Right forelimb (tissue), 1 donor: ENCODE measurements at regions not wholly inside any gene's neighbourhood (a gene's known extent, or its start where the extent isn't known, plus 50 kb on each side); places are given as distances from the start of the nearest gene placed in this dataset.

Experiments used
- DNase-seq: peaks from one replicate; pipeline ENCODE4 v3.0.0-alpha.2; 2018

- no peak for DNase-seq
These were observed 466.2 kb downstream of the ENC1 start for GRCh38 chr5:74174366-74174765.

- no peak for DNase-seq
These were observed 466.9 kb downstream of the ENC1 start for GRCh38 chr5:74173665-74174064.

GRCh38 chr5:74173241-74173640 lies 467.3 kb downstream of the ENC1 start:
- no peak for DNase-seq

- no peak for DNase-seq
These were observed 470.8 kb downstream of the ENC1 start for GRCh38 chr5:74169701-74170100.

DNA sequence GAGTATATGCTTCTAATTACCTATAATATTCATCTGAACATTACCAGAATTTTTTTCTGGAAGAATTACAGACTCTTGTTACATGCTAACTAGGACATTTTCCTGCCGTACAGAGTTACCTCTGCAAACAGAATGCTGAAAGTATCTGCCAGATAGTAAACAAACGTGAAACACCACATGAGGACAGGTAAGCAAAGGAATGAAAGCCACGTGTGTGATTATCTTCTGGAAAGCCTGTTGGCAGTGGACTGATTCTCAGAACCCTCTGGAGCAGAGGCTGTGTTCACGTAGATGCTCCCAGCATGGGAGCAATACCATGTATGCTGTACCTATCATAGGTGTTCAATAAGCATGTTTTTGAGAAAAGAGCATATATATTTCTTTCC lies 472.6 kb downstream of the ENC1 start:
- no peak for DNase-seq

GRCh38 chr5:74167206-74167929 lies 473.2 kb downstream of the ENC1 start:
- no peak for DNase-seq

GRCh38 chr5:74166064-74166463 lies 474.5 kb downstream of the ENC1 start:
- DNase-seq: no peak

- DNase-seq: peak; percentile 70
These were observed 475.7 kb downstream of the ENC1 start for GRCh38 chr5:74164725-74165235.

DNA sequence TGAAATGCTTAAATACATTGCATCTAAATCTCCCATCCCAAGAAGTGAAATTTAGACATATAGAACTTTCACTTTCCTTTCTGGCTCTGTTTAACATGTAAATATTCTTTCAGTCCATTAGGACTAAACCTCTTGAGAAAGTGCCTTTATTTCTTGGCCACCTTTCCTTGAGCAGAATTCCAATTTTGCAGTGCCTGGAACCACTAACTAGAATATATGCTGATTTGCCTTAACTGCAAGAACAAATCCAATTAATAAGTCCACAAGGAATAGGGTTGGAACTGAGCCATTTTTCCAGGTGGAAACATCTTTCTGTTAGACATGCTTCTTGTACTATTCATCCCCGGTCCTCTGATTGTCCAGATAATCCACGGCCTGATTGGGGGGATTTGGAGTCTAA lies 478.0 kb downstream of the ENC1 start:
- DNase-seq: no peak

DNA sequence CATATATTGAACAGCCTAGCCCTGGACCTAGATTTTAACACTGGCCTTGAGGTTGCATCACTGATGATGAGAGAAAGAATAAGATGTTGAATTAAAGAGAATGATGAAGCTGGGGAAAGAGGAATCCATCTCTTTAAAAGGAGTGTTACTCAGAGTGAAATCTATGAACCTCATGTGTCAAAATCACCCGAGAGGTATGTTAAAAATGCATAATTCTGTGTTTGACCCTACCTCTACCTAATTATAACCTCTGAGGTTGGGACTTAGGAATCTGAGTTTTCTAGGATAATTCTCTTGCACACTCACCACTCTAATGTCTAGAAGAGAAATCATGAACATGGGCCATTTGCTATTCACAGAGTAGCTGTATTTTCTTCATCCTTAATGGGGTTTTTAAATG lies 479.4 kb downstream of the ENC1 start:
- no peak for DNase-seq

GRCh38 chr5:74156728-74157383 lies 483.7 kb downstream of the ENC1 start:
- no peak for DNase-seq

- DNase-seq: no peak
These were observed 485.0 kb downstream of the ENC1 start for GRCh38 chr5:74155501-74155900.

DNA sequence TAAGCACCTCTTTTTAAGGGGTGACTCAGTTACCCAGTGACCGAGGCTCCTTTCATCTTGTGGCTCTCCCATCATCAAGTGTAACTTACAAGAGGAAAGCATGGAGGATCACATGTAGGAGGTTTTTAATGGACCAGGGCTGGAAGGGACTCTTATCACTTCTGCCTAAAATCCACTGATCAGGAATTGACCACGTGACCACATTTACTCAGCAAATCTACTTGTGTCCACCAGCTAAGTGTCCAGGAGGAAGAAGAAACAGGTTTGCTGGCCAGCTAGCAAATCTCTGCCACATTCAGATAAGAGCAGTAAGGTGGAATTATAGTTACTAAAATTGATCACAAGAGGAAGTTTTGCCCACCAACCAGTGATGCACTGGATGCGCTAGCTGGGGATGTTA lies 486.0 kb downstream of the ENC1 start:
- DNase-seq: no peak

- DNase-seq: no peak
These were observed 487.2 kb downstream of the ENC1 start for GRCh38 chr5:74153255-74153790.

DNA sequence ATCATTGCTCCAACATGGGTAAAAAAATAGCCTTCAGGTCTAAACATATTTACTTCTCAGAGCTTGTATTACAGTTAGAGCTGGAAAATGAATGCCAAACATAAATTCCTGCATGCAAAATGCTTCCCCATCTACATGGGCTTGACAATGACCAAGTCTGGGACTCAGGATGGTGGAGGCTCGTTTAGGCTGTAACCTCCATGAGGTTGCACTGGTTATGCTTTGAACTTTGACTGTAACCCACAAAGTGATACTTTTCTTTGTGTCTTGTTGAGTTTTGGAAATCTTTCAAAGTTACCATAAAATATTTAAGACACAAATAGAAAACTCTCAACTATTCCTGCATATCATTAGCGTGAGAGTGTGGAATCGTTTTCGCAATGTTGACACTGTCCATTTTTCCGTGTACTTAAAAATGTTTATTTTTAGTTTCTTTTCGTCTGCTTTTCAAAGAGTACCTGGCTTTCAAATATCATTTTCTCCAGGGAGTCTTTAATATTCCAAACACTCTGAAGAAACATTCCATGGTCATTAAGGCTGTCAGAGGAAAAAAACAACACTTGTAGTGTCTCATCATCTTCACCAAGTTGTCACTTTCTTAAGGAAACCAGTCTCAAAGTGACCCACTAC lies 487.8 kb downstream of the ENC1 start:
- DNase-seq: no peak

- DNase-seq: no peak
These were observed 488.4 kb downstream of the ENC1 start for GRCh38 chr5:74152136-74152535.

DNA sequence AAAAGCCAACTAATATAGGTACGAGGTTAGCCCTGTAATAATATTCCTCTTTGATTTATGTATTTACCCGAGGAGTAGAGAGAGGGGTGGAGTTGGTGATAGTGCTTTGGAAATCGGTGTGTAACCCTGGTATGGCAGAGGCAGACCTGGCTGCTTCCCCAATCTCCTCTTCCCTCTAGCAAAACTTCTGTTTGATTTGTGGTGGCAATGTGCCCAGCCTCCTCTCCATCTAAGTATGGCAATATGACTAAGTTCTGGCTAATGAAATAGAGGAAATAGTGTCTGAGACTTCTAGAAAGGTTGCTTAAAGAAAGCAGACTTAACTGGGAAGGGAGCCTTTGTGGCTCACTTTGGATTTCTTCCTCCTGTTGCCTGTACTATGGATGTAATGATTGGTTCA lies 491.1 kb downstream of the ENC1 start:
- no peak for DNase-seq

DNA sequence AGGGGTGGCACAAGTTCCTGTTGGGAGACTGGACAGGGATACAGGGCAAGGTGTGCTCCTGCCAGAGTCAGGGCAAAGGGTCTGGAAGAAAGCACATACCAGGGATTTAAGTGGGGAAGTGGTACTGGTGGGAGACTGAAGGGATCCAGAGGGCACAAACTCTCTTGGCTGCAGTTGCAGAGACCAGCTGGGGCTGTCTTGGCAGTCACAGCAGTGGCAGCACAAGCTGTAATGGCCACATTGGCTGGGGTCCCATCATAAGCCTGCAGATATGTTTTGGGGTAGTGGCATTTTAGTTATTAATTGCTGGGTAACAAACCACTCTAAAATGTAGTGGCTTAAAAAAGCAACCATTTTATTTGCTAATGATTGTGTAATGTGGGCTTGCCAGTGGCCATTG lies 492.2 kb downstream of the ENC1 start:
- no peak for DNase-seq

DNA sequence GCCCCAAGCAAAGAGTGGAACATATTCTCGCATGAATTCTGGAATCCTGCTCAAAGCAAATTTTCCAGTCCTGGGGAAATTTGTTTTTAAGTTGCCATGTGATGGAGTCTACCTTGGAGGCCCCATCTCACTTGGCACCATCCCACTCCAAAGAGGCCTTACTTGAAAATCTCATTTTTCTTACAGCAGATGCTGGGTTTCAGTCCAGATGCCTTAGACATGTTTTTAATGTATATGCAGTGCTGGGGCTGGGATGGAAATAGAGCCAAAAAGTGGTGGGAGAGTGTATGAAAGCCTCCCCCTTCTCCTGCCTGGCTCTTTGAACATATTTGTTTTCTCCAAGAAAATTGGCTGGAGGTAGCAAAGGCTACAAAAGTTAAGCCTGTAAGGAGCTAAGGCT lies 493.7 kb downstream of the ENC1 start:
- peak; percentile 58 for DNase-seq

DNA sequence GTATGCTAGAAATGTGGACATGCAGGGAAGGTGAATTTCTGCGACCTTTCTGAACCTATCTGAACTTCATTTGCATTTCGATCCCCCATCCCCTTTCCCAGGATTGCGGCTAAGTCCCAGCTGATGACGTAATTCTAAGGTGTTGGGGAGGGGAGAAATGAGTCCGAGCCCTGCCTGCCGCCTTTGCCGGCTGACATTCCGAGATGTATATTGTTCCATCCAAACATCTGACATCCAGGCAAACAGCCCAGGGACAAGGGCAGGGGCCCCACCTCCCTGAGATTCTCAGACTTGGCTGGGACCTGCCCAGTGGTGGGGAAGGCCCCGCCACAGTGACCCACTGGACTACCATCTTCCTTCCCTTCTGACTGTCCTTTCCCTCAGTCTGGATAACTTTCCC lies 494.6 kb downstream of the ENC1 start:
- no peak for DNase-seq

DNA sequence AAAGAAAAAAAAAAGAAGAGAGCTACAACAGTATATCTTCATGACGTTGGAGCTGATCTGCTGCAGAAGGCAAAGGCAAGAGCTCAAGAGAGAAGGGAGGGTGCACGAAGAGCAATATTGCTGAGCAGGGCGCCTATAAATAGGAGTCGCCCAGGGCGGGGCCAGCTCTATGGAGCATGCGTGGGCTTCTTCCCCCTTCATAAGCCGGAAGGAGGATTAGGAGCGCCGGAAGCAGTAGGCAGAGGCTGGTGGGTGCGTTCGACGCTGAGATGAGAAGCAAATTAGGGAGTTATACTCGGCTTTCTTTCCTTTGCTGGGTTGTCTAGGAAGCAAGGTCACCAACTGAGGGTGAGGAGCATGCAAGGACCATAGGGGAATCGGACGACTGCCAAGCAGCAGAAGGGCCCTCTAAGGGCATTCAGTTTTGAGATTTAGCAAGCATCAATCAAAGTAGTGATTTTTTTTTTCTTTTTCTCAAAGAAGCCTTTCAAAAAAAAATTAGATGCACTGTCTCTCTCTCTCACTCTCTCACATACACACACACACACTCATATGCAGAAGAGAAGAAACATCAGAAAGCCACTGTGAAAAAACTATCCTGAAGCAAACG lies 496.7 kb downstream of the ENC1 start:
- no peak for DNase-seq

DNA sequence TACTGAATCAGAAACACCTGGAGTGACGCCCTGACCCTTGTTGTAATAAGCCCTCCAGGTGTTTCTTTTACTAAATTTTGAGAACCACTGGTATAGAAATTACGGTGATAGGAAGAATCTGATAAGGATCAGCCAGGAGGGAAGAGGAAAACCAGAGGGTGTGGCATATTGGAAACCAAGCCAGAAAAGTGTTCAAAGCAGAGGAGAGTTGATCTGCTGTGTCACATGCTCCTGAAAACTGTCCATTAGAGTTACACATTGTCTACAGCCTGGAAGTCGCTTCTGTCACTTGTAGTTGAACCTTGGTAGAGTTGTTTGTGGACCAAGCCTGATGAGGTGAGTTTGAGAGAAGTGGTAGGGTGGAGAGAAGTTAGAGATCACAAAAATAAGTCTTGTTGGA lies 497.4 kb downstream of the ENC1 start:
- no peak for DNase-seq

DNA sequence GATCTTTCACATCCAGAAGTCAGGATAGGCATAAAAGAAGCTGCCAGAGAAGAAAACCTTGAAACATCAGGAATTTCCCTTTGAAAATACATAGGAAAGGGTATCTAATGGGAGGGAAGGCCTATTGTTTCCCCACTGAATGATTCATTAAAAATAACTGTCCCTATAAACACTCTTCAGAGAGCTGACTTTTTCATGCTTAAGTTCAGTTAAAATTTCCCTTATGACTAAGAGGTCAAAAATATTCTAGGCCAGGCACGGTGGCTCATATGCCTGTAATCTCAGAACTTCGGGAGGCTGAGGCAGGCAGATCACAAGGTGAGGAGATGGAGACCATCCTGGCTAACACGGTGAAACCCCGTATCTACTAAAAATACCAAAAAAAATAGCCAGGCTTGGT lies 499.5 kb downstream of the ENC1 start:
- DNase-seq: no peak

GRCh38 chr5:74140409-74140808 lies 500.1 kb downstream of the ENC1 start:
- no peak for DNase-seq
